Activated T-cell treated with anti-CD3 and anti-CD28 coated beads for 4 hours (primary cell): ENCODE measurements at regions not wholly inside any gene's neighbourhood (a gene's known extent, or its start where the extent isn't known, plus 50 kb on each side); places are given as distances from the start of the nearest gene placed in this dataset.
"Not testable (repeated sequence)": the region's sequence is repeated elsewhere in the genome, so short reads cannot be mapped to it uniquely, and the experiment has no call there.

ENCODE experiments used
- DNase-seq: peaks from one replicate; pipeline ENCODE4 v3.0.0-alpha.2; 2020

DNA sequence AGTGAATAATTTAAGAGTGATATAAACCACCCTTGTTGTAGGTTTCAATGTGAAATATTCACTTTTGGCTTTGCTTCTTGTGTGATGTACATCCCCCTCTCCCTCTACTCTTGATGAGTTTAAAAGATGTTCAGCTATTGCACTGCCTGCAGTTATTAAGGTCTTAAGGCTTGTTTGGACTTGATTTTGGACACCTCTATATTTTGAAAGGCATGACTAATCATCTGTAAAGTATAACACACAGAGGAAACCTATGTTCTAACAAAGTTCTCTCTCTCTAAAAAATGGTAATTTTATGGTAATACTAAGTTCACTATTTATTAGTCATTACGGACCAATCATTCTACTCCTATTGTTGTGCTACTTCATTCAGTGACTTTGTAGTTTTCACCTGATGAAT lies 1719.9 kb downstream of the GRIK2 start:
- DNase-seq, result no peak

DNA sequence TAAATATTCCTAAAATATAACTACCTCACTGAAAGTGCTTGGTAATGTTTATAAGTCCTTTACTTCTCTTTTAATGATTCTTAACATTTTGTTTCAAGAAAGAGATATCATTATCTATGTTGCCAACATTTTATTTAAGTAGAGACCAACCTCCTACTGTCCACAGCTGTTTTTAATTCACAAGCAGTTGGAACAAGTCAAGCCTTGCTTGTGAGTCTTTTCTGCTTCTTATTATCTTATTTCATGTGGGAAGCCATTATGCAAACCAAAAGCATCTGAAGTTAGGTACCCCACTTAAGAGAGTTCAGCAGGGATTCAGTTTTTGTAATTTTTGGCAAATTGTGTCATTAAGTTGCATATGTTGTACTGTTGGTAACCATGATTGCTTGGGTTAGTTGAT lies 1714.5 kb downstream of the GRIK2 start:
- DNase-seq, result no peak

DNA sequence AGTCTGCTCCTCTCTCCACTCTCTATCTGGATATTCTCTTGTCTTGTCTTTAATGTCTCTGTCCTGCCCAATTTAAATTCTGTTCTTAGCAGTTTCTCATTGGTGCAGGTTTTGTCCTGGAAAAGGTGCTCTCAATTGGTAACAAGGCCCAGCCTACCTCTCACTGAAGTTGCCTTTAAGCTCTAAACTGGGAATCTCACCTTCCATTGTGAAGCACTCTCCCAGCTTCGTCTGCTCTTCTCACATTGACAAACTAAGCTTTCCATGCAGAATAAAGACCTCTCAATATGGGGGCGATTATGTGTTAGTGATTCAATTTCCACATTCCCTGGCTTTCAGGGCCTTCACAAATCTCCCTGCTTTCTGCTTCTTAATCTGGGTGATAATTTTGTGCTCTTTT lies 1712.2 kb downstream of the GRIK2 start:
- DNase-seq, result no peak

DNA sequence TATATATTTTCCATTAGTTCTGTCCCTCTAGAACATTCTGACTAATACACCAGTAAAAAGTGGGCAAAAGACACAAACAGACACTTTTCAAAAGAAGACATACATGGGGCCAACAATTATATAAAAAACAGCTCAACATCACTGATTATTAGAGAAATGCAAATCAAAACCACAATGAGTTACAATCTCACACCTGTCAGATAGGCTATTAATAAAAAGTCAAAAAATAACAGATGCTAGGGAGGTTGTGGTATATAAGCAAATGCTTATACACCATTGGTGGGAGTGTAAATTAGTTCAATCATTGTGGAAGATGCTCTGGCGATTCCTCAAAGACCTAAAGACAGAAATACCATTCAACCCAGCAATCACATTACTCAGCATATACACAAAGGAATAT lies 1707.8 kb downstream of the GRIK2 start:
- no peak for DNase-seq

DNA sequence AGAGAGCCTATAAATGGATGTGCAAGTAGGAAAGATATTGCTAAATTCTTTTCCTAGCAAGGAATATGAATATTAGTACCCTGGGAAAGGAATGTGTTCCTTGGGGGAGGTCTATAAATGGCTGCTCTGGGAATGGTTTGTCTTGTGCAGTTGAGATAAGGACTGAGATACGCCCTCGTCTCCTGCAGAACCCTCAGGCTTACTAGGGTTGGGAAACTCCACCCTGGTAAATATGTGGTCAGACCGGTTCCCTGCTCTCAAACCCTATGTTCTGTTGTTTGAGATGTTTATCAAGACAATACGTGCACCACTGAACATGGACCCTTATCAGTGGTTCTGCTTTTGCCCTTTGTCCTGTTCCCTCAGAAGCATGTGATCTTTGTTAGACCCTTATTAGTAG lies 1698.9 kb downstream of the GRIK2 start:
- DNase-seq, result not testable (repeated sequence)

DNA sequence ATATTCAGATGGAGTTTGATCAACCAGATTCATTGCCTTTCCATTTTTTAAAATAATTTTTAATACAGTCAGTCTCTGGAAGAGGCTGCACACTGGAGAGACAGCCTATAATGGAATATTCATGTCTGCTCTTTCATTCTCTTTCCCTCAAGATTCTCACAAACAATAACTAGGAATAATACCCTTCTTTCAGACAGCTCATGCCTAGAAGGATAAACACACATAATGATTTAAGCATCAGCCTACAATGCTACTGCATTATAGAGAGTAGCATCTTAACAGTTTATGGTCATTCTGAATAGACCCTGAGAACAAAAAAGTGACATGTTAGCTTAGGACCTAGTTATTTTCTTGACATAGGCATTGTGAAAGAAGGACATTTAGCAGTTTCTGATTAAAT lies 1692.3 kb downstream of the GRIK2 start:
- DNase-seq, result no peak

DNA sequence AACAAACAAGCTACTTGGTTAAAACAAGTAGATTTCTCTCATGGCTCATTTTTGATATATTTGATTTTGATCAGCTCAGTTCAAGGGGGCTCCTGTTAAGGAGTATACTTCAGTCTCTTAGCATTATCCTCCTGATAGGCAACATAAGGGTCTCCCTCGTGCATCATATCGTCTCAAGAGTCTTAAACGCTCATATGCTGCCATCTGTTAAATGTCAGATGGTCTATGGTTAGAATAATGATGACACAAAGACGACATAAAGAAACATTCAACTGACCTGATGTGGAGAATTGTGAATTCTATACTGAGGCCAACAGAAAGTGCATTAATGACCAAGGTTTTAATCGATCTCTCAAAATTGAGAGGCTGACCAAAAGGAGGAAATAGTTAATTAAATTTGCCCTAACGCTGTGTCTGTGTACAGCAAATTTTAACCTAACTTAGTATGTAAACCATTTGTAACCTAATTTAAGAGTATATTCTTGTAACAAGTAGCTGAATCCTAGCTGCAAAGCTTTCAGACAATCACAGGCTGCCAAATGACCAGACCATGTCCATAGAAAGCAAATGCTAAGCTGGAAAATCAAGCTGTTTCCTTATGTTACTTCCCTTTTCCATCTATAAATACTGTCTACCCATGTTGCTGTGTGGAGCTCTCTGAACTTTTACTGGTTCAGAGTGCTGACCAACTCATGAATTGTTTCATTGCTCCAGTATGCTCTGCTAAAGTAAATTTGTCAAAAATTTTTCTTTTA lies 1688.5 kb downstream of the GRIK2 start:
- DNase-seq, result no peak

DNA sequence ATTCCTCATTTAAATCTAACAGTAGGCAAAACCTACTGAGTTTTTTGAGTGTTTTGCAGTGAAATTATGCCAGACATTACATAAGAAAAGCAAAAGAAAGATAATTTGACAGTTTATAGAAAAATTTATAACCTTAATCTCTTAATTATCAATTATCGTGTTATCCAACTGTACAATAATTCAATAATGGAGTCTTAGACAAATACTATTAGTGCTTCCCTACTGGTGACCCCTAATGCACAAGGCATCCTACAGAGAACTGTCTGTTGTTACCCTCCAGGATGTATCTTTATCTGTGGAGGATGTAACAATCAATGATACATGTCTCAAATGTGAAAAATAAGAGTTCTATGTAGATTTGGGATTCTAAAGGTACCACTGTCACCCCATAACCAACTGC lies 1687.6 kb downstream of the GRIK2 start:
- DNase-seq, result no peak

DNA sequence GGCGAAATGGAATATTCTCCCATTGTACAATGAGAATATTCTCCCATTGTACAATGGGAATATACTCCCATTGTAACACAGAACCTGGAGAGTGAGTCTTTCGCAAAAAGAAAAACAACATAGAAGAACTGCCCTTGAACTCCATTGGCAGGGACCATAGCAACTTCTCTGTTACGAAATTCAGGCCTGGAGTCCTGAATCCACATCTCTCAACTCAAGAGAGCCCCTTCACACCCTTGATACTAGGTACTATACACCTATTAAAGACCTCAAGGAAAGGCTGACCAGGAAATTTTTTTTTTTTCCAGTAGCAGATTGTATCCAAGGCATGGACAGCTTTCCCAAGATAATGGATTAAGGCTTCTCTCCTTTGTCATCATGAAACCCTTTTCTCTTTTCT lies 1687.0 kb downstream of the GRIK2 start:
- no peak for DNase-seq

DNA sequence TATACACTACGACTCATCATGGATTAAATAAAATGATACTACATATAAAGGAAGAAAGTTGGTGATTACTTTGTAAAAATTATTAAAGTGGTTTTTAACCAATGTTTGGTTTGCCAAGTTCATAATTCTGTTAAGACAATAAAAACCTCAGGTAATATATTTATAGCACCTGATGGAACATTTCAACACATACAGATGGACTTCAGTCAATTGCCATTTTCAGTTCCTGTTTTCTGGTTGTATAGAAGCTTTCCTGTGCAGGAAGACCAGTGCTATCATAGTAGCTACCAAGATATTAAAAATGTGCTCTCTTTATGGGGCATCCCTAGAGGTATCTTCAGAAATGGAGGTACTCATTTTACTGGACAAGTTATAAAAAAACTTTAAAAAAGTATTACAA lies 1686.4 kb downstream of the GRIK2 start:
- DNase-seq, result no peak

DNA sequence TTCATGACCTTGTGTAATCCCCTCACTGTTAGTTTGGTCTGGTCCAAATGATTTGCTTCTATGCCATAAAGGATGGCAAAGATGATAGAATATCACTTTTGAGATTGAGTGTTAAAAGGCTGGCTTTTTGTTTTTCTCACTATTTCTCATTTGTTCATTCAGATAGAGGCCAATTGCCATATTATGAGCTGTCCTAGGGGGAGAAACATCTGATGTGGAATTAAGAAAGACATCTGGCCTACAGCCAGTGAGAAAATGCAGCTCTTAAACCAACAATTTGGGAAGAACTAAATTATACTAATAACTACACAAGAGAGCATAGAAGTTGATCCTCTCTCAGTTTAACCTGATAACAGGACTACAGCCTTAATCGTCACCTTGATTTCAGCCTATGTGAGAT lies 1668.6 kb downstream of the GRIK2 start:
- DNase-seq, result no peak

DNA sequence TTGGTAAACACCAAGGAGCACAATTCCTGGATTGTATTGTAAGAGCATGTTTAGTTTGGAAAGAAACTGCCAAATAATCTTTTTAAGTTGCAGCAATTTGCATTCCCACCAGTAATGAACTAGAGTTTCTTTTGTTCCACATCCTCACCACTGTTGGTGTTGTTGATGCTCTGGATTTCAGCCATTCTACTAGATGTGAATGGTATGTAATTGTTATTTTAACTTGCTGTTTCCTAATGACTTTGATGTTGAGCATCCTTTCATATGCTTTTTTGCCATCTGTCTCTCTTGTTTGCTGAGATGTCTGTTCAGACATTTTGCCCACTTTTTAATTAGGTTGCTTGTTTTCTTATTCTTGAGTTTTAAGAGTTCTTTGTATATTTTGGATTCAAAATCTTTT lies 1654.1 kb downstream of the GRIK2 start:
- DNase-seq, result no peak

DNA sequence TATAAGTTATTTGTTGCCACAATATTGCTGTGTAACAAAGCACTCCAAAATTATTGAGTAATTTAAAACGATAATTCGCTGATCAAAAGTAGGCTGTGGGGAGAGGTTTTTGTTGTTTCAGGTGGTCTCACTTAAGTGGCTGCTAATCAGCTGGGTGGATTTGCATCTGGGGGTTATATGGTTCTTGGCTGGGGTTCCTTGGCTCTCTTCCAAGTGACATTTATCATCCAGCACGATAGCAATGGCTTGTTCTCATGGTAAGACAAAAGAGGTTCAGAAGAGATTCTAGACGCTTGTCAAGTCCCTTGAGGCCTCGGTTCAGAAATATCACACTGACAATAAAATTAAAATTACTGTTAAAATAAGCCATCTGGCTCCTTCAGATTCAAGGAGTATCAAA lies 1648.8 kb downstream of the GRIK2 start:
- DNase-seq, result no peak

DNA sequence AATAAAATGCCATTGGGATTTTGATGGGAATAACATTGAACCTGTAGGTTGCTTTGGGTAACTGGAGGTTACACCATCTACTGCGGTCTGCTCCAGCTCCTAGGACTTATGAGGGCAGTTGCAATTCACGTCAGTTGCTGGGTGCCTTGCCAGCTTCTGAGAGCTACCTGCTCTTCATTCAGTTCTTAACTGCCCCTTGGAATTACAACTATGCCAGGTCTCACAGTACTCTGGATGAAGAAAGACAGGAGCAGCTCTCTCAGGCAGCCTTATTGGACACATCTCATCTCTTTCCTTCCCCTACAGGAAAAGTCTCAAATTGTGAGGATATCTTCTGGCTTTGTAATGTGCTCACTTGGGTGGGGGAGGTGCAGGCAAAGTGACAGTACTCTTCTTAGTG lies 1643.3 kb downstream of the GRIK2 start:
- no peak for DNase-seq

DNA sequence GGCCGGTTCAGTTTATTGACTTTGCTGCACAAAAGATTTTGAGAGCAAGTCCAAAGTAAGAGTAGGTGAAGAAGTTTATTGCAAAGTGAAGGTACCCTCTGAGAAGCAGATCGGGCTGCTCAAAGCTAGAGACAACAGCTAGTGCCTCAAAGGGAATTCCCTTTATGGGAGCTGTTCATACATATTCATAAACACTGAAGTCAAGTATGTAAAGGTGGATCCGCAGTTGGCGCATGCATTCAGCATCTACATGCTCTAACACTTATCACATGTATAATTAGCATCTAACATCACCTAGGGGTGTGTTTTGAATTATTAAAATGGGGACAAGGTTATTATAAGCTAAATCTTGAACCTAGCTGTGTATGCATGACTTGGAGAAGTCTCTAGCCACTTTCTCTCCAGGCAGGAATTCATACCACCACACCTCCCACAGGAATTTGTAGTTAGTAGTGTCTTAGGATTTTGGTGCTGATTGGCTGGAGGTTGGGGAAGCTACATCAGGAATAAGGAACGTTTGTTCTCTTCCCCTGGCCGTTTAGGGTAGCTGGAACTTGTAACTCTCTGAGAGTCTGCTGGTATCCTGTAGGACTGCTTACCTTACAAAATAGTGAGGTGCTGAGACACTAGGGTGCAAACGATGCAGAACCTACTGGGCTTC lies 1633.9 kb downstream of the GRIK2 start:
- DNase-seq, result no peak

DNA sequence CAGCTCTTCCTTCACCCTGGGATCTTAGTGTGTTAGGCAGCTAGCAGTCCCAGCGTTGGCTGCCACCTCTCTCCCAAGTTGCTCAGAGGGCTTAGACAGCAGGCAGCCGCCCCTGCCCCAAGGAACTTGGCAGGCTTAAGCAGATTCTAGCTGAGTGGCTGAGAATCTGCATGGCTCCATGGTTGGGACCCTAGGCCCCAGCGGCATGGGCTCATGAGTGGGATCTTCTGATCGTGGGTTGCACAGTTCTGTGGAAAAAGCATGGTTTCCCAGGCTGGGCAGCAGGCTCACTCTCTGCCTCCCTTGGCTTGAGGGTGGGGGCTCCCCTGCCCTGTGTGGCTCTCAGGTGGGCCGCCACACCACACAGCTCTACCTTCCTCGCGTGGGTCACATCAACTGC lies 1624.9 kb downstream of the GRIK2 start:
- no peak for DNase-seq

DNA sequence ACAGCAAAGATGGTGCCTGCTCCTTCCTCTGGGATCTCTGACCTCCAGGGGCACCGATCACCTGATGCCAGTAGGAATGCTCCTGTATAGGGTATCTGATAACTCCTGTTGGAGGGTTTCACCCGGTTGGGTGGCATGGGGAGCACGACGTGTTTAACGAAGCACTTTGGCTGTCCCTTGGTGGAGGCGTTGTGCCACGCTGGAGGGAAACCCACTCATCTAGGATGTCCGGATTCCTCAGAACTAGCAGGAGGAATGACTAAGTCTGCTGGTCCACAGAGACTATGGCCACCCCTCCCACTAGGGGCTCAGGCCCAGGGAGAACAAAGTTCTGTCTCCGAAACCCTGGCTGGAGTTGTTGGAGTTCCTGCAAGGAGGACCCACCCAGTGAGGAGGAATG lies 1624.4 kb downstream of the GRIK2 start:
- no peak for DNase-seq

DNA sequence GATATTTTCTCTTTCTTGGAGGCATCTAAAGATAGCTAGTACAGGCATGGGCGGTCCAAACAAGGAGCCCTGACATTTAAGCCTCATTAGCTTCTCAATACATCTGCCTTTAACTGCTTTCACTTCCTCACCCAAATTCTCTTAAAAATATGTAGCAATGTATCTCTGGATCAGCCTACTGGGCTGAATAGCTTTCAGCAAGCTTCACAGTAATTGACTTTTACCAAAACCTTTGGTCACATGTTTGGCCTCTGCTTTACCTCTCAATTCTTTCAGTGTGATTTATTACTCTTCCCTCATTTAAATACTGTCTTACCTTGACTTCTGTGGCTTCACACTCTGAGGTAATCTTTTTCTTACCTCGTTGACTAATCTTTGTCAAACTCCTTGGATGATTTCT lies 1618.1 kb downstream of the GRIK2 start:
- no peak for DNase-seq

DNA sequence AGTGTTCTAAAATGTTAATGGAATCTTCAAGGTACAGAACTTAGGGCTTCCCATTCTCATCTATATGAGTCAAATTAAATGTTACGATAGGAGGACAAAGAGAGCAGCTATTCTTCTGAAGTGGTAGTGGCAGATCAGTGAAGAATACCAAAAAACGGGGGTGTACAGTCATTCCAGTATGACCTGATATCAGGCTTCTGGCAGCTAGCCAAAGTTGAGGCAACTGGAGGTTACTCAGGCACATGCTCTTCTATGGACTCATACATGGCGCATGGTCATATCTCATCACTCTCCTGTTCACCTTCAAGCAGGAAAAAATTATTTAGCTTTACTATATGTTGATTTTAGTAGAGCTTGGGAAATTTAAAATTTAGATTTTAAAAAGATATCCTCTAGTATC lies 1608.8 kb downstream of the GRIK2 start:
- no peak for DNase-seq

DNA sequence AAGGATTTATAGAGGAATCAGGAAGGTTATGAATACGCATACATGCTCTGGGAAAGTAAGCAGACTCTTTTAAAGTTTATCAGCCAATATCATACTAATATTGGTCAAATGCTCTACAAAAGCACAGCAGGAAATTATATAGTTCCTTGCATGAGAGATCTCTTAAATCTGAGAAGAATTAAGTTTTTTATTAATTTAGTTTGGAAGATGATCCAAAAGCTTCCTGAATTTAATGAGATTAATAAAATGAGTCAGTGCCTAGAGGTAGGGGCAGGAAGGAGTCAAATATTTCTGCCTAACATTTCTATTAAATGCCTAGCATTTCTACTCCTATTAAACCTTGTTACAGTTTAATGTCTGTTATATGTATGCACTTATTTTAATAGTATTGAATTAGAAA lies 1608.2 kb downstream of the GRIK2 start:
- no peak for DNase-seq

DNA sequence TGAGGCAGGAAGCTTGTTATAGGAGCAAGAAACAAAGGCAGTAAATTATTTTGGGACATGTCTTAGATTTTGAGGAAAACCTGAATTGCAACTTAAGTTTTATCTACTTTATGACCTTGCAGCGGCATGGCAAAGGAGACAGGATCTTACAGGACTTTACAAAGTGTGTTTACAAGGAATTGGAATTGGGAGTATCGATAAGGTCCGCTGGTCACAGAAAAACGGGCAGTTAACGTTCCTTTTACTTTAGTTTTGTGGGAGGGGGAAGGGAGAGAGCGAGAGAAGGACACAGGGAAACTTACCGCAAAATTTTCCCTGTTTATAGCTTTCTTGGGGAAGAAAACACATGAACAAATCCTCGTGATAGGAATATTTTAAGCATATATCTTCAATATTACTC lies 1607.2 kb downstream of the GRIK2 start:
- DNase-seq, result no peak

DNA sequence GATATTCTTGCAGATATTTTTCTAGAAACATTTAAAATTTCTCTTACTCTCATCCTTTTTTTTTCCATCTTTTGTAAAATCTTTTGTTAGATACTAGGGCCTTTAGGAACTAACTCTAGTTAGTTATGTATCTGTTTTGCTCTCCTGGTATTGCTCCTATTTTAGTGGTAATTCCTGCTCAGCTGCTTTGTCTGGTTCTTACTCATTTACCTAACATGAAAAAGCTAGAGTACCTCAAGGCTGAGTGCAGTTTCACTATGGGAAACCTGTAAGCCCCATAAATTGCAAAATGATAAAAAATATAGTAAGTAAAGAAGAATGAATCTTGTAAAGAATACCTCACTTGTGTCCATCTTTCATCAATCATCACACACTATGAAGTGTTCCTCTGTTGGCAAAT lies 1602.0 kb downstream of the GRIK2 start:
- DNase-seq, result no peak

DNA sequence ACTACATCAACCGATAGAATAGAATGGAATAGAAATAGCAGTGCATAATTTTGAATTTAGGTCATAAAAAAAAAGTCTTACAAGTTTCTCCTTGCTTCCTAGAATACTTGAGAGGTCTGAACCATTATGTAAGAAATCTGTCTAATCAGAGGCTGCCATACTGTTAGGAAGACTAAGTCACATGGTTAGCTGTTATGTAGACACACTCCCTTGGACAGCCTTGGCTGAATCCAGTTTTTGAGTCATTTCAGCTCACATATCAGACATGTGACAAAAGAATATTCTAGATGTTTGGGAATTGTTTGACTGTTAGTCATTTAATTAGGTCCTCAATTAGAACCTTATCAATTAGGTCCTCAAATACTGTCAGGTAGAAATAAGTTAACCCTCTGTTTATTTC lies 1601.4 kb downstream of the GRIK2 start:
- DNase-seq, result no peak

DNA sequence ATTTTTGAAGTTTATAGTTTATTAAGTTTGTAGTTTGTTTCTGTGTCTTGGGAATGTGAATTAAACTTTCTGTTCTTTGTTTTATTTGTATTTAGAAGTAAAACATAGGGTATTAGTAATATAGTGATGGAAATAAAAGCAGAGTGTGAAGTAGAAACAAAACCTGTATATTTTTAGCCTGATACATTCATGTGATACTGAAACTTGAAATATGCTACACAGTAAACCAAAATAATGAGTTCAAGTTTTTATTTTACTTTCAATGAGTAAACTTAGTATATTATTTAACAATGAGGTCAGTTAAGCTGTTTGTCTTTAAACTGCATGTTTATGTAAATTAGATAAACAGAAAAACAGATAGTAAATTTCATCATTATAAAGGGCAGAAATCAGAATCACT lies 1592.6 kb downstream of the GRIK2 start:
- no peak for DNase-seq

DNA sequence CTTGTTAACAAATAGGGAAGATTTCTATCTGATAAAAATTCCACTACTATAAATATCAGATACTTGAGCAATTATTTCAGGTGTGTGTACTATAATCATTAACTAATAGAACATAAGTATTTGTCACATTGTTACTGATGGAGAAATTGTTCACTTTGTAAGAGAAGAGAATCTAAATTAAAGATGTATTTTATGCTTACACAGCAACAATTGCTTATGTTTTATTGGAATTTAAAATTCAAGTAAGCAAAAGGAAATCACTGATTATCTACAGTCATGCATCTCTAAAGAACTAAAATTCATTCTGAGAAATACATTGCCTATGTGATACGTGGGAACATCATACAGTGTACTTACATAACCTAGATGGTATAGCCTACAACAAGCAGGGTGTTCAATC lies 1590.8 kb downstream of the GRIK2 start:
- no peak for DNase-seq
